DMS53 treated with DMSO at 0.1 percent for 48 hours (cell line): ENCODE measurements at regions not wholly inside any gene's neighbourhood (a gene's known extent, or its start where the extent isn't known, plus 50 kb on each side); places are given as distances from the start of the nearest gene placed in this dataset.
"Not testable (repeated sequence)": the region's sequence is repeated elsewhere in the genome, so short reads cannot be mapped to it uniquely, and the experiment has no call there.

Experiments used
- DNase-seq: peaks from one replicate; lab custom pipeline; 2025; ENCODE audit not compliant: unreplicated experiment; lab: John Stamatoyannopoulos, UW

GRCh38 chrX:46178763-46179162 is 366.5 kb downstream of the ZNF674 start:
- DNase-seq, result no peak

GRCh38 chrX:46173159-46173558 is 372.1 kb downstream of the ZNF674 start:
- no peak for DNase-seq

DNA sequence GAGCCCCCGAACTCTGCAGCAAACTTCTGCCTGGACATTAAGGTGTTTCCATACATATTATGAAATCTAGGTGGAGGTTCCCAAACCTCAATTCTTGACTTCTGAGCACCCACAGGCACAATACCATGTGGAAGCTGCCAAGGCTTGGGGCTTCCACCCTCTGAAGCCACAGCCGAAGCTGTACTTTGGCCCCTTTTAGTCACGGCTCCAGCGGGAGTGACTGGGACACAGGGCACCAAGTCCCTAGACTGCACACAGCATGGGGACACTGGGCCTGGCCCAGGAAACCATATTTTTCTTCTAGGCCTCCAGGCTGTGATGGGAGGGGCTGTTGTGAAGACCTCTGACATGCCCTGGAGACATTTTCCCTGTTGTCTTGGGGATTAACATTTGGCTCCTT is 373.8 kb downstream of the ZNF674 start:
- not testable (repeated sequence) for DNase-seq

- no peak for DNase-seq
Observed at GRCh38 chrX:46169808-46170207, 375.4 kb downstream of the ZNF674 start.

GRCh38 chrX:46168254-46168653 is 377.0 kb downstream of the ZNF674 start:
- DNase-seq, result no peak

DNA sequence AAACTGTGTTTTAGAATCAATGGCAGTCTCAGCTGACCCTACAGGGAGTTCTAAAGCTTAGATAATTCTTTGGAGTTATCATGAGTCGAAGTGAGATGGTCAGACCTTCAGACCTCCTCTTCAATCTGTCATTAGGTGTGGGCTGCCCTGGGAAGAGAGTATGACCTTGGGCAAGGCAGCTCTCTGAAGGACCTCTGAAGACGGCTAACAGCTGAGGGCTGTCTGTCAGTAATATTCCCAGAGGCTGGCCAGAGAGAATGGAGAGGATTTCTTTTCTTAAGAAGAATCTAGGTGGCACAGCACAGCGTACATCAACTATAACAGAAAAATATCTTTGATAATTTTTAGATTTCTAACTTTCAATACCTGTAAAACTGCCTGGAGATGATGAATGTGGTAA is 379.4 kb downstream of the ZNF674 start:
- no peak for DNase-seq

- no peak for DNase-seq
Observed at GRCh38 chrX:46165411-46165810, 379.8 kb downstream of the ZNF674 start.

- DNase-seq, result no peak
Observed at GRCh38 chrX:46152756-46153155, 392.5 kb downstream of the ZNF674 start.

DNA sequence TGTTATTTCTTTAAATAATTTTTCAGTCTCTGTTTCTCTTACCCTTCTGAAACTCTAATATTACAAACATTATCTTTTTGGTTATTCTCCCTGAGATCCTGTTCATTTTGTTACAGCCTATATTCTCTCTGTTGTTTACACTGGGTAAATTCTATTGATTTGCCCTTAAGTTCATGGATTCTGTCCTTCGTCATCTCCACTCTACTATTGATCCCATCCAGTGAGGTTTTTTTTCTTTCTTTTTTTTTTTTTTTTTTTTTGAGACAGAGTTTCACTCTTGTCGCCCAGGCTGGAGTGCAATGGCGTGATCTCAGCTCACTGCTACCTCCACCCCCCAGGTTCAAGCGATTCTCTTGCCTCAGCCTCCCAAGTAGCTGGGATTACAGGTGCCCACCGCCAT is 393.9 kb downstream of the ZNF674 start:
- not testable (repeated sequence) for DNase-seq

DNA sequence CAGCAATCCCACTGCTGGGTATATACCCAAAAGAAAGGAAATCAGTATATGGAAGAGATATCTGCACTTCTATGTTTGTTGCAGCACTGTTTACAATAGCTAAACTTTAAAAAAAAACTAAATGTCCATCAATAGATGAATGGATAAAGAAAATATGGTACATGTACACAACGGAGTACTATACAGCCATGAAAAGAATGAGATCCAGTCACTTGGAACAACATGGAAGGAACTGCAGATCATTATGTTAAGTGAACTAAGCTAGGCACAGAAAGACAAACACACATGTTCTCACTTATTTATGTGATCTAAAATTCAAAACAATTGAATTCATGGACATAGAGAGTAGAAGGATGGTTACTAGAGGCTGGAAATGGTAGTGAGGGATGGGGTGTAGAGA is 400.7 kb downstream of the ZNF674 start:
- DNase-seq, result no peak

- no peak for DNase-seq
Observed at GRCh38 chrX:46140272-46140671, 404.9 kb downstream of the ZNF674 start.

DNA sequence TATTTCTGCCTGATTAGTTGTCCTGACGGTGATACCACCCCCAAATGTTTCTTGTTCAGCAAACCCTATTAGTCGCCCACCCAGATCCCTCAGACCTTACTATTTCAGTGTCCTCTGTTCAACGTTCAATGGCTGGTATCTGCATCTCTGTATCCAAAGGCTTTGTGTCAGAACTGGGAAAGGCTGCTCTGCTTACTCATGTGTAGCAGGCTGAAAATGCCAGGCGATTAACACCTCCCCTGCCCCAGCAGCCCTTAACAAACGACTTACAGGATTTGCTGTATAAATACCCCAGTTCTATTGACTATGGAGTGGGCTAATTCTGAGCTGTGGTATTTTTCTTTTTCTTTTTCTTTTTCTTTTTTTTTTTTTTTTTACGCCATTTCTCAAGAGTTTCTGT is 415.0 kb downstream of the ZNF674 start:
- DNase-seq, result no peak

DNA sequence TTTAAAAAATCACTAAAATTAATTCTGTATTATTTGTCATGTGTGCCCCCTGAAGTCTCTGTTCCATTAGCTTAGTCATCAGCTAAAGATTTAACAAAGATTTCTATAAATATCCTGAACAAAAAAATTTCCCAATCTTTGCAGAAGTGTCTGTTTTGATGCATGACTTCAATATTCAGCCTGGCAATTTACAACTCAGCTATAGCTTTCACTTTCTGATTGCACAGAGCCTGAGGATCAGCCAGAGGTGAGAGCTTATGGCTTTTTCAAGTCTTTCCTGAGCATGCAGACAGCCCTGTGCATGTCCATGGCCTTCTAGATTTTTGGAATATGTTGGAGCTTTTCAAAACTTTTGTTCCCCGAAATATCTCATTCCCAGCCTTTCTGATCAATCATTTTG is 420.1 kb downstream of the ZNF674 start:
- DNase-seq, result no peak

DNA sequence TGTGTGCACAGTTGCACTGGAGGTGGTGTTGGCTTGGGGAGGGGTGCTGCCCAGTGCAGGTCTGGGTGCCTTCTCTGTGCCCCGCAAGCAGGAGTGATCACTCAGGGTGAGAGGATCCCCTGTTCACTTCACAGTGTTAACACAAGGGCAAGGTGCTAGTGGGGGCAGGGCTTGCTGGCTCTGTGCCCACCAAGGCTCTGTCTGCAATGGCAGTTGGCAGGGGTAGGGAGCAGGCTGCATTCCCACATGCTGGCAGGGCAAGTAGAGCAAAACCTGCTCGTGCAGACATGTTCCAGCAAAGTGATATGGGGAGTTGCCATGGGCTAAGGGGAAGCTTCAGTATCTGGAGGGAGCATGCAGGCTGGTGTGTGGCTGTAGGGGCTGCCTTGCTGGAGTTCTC is 428.0 kb downstream of the ZNF674 start:
- DNase-seq, result no peak

GRCh38 chrX:46087310-46087709 is 457.9 kb downstream of the ZNF674 start:
- not testable (repeated sequence) for DNase-seq

DNA sequence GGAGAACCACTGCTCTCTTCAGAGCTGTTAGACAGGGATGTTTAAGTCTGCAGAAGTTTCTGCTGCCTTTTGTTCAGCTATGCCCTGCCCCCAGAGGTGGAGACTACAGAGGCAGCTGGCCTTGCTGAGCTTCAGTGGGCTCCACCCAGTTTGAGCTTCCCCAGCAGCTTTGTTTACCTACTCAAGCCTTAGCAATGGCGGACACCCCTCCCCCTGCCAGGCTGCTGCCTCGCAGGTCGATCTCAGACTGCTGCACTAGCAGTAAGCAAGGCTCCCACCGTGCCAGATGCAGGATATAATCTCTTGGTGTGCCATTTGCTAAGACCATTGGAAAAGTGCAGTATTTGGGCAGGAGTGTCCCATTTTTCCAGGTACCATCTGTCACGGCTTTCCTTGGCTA is 465.1 kb downstream of the ZNF674 start:
- not testable (repeated sequence) for DNase-seq

DNA sequence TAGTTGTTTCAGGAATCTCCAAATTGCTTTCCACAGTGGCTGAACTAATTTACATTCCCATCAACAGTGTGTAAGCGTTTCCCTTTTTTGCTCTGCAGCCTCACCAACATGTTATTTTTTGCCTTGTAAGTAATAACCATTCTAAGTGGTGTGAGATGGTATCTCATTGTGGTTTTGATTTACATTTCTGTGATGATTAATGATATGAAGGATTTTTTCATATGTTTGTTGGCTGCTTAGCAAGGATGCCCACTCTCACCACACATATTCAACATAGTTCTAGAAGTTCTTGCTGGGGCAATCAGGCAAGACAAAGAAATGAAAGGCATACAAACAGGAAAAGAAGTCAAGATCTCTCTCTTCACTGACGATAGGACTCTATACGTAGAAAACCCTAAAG is 472.4 kb downstream of the ZNF674 start:
- DNase-seq, result no peak

DNA sequence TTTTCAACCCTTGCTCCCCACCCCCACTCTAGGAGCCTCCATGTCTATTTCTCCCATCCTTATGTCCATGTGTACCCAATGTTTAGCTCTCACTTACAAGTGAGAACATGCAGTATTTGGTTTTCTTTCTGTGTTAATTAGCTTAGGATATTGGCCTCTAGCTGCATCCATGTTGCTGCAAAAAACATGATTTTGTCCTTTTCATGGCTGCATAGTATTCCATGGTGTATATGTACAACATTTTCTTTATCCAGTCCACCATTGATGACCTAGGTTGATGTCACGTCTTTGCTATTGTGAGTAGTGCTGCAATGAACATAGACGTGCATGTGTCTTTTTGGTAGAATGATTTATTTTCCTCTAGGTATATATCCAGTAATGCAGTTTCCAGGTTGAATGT is 472.8 kb downstream of the ZNF674 start:
- DNase-seq, result no peak

DNA sequence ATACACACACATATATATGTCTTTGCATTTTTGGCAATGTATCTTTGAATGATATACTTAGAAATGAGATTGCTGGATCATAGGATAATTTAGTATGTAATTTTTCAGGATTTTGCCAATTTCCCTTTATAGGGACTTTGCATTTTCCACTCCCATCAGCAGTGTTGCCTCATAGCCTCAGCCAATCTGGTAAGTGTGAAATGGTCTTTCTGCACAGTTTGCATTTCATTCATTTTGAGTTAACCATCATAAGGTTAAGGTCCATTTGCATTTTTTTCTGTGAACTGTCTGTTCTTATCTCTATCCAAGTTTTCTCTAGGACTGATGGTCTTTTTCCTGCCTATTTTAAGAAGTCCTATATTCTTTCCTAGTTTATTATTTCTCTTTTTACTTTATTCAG is 474.8 kb downstream of the ZNF674 start:
- DNase-seq, result no peak

DNA sequence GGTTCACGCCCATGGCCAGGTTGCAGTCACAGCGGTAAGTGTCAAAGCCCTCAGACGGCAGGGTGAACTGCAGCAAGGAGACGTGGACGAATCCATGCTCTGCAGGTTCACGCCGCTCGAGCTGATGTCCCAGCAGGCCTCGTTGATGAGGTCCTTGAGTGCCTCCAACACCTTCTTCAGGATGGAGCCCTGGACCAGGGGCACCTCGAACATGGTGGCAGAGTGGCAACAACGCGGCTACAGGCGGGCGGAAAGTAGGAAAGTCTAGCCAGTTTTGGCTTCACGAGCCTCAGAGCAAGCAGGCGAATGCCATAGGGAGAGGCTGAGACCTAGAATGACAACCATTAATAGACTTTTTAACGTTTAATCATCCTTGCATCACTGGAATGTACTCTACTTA is 485.9 kb downstream of the ZNF674 start:
- no peak for DNase-seq

GRCh38 chrX:46044486-46044885 is 500.7 kb downstream of the ZNF674 start:
- DNase-seq, result no peak

GRCh38 chrX:46040001-46040400 is 505.2 kb downstream of the ZNF674 start:
- no peak for DNase-seq

- DNase-seq, result no peak
Observed at GRCh38 chrX:46039526-46039925, 505.7 kb downstream of the ZNF674 start.

DNA sequence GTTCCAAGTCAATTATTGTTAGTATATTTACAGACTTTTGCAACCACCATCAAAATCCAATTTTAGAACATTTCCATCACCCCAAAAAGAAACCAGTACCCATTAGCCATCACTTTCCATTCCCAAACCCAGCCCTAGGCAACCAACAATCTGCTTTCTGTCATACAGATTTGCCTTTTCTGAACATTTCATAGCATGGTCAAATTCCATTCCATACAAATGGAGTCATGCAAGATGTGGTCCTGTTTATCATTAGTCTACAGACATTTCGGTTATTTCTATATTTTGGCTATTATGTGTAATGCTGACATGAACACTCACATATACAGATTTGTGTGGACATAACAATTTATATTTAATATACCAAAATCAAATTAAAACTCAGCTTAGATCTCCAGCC is 508.7 kb downstream of the ZNF674 start:
- no peak for DNase-seq
